Sigmoid colon (tissue), 6 donors: ENCODE measurements at regions not wholly inside any gene's neighbourhood (a gene's known extent, or its start where the extent isn't known, plus 50 kb on each side); places are given as distances from the start of the nearest gene placed in this dataset.

Experiments used
- DNase-seq: peaks from one replicate; pipeline ENCODE4 v3.0.0-alpha.2; 2019
- H3K27ac ChIP-seq, 4 donors: fragments of 200-600 bp; sonication (generic); one replicate each; pipeline ENCODE4 v1.5.1; 2016 to 2019; ENCODE audit warnings: mild to moderate bottlenecking in 1 of 4
- H3K27me3 ChIP-seq, 3 donors: fragments of 200-600 bp; sonication (generic); one replicate each; pipeline ENCODE4 v1.5.1; 2019; ENCODE audit warnings: mild to moderate bottlenecking in 1 of 3
- H3K36me3 ChIP-seq, 4 donors: fragments of 200-600 bp; sonication (generic); one replicate each; pipeline ENCODE4 v1.5.1; 2016 to 2019
- H3K4me1 ChIP-seq, 4 donors: fragments of 200-600 bp; sonication (generic); one replicate each; pipeline ENCODE4 v1.5.1; 2017 to 2019
- H3K4me3 ChIP-seq, 4 donors: fragments of 200-600 bp; sonication (generic); one replicate each; pipeline ENCODE4 v1.5.1; 2017 to 2019; ENCODE audit warnings: mild to moderate bottlenecking in 2 of 4, moderate library complexity in 1 of 4
- H3K9me3 ChIP-seq, 4 donors: fragments of 200-600 bp in 3 of 4; sonication (generic) in 3 of 4; one replicate each; pipeline versions ENCODE4 v1.5.1 to v1.6.1; 2013 to 2019
- EP300 ChIP-seq, 4 donors: sonication (generic); formaldehyde crosslinking; IDR thresholded peaks; one replicate each; pipeline ENCODE4 v1.6.1; 2017; ENCODE audit warnings: antibody characterized with exemption in 4 of 4
- POLR2A ChIP-seq, 2 donors: fragments of 450-650 bp; IDR thresholded peaks; one replicate each; pipeline ENCODE4 v1.6.1; 2016; ENCODE audit warnings: antibody characterized with exemption in 2 of 2, mild to moderate bottlenecking in 2 of 2, moderate library complexity in 2 of 2
- POLR2AphosphoS5 ChIP-seq, 4 donors: sonication (generic); formaldehyde crosslinking; IDR thresholded peaks; one replicate each; pipeline ENCODE4 v1.6.1; 2017; ENCODE audit warnings: antibody characterized with exemption in 4 of 4
- WGBS, 2 donors: extraction: QIAGEN DNeasy Blood & Tissue Kit; methylation state at CpG; one replicate each; pipeline ENCODE4 v1.1.7; 2013; 5-methylcytosine and 5-hydroxymethylcytosine counted together
- intact Hi-C: fragments of 100-400 bp; cut with DNase I; formaldehyde crosslinking; loops from one replicate; pipeline ENCODE4 v1.15.1; 2023
- TF ChIP-seq, protein P1 (sequence below), 4 experiments: fragments of 450-650 bp in 3 of 4; fragments of 200-600 bp in 1 of 4; IDR thresholded peaks; one replicate each; pipeline ENCODE4 v1.5.1; 2016 to 2019; ENCODE audit warnings: antibody characterized with exemption in 4 of 4, mild to moderate bottlenecking in 3 of 4, moderate library complexity in 2 of 4
- donor health status: healthy with polysubstance abuse.
- donor health status: healthy.

DNA sequence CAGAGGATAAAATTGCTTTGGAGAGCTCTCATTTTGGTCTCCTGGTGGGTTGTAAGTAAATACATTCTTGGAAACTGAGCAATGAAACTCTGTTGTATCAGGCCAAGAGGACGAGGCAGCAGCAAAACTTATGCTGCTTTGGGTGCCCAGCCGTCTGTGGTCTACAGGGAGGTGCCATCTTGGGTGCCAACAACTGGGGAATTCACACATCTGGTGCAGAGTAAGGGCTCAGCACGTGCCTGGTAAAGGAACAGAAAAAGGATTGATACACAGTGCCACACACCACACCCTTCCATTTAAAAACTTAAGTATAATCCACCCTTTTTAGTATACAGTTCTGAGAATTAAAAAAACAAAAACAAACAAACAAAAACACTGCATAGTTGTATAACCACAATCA is 221.9 kb downstream of the TSN start:
- Histone ChIP-seq H3K27me3 (no peaks in the 10 kb centered on the region), H3K4me3 (no peak overlapping the region), H3K36me3 (no peaks in the 10 kb centered on the region), H3K9me3 (no peaks in the 10 kb centered on the region), H3K27ac (no peak overlapping the region), H3K4me1 (peaks cover 0 to 5% (median 2%) of the 10 kb centered on the region in 4 donors)
- no peak for TF ChIP-seq POLR2AphosphoS5 (IDR thresholded peaks at IDR 0.05)
- WGBS, 2 donors, result 72 to 79% methylated on average over 3 of the region's 3 CpGs
- intact Hi-C loops, result no loop called here
- no peak for DNase-seq

DNA sequence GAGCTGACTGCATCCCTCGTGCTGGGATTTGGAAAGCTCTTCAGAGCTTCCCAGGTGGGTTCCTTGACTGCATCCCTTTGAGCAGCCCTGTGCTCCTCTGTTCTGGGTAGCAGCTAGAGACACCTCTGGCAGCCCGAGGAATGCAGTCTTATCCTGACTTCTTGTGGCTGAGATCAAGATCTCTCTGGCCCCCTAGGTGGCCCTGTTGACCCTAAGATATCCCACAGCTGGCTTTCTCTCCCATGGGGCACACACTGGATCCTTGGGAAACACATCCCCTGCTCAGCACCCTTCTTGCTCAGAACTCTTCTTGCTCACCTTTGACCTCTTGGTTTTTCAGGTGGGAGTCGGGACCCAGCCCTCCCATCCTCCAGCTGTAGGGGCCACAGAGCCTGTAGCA is 237.2 kb downstream of the TSN start:
- WGBS, 2 donors, result 60 to 73% methylated on average over 3 of the region's 3 CpGs
- DNase-seq, result no peak
- intact Hi-C loops, result no loop called here
- H3K4me3 ChIP-seq, result no peak overlapping the region
- TF ChIP-seq POLR2A (IDR thresholded peaks at IDR 0.05) (no peak), POLR2AphosphoS5 (IDR thresholded peaks at IDR 0.05) (no peak), EP300 (IDR thresholded peaks at IDR 0.05) (no peak)
- TF ChIP-seq, protein P1, sequence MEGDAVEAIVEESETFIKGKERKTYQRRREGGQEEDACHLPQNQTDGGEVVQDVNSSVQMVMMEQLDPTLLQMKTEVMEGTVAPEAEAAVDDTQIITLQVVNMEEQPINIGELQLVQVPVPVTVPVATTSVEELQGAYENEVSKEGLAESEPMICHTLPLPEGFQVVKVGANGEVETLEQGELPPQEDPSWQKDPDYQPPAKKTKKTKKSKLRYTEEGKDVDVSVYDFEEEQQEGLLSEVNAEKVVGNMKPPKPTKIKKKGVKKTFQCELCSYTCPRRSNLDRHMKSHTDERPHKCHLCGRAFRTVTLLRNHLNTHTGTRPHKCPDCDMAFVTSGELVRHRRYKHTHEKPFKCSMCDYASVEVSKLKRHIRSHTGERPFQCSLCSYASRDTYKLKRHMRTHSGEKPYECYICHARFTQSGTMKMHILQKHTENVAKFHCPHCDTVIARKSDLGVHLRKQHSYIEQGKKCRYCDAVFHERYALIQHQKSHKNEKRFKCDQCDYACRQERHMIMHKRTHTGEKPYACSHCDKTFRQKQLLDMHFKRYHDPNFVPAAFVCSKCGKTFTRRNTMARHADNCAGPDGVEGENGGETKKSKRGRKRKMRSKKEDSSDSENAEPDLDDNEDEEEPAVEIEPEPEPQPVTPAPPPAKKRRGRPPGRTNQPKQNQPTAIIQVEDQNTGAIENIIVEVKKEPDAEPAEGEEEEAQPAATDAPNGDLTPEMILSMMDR (IDR thresholded peaks at IDR 0.05), result no peak
- no peaks in the 10 kb centered on the region for H3K4me1 ChIP-seq
- H3K27ac ChIP-seq, result no peak overlapping the region
- no peaks in the 10 kb centered on the region for H3K36me3 ChIP-seq
- H3K9me3 ChIP-seq, result no peaks in the 10 kb centered on the region
- no peaks in the 10 kb centered on the region for H3K27me3 ChIP-seq

DNA sequence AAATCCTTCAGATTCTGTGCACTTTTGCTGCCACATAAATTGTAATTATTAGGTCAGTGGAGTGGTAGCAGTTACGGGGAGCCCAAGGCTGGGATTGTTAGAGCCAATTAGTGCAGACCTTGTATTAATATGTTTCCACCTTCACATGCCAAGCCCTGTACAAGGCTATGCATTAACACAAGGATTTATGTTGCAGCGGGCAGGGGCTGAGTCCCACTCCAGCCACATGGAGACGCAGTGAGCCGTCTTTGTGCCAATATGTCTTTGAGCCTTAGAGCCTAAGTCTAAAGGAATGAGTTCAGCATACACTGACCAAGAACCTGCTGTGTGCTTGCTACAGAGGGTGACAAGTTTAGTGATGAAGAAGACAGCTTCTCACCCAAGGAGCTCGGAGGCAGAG is 238.2 kb downstream of the TSN start:
- no peaks in the 10 kb centered on the region for H3K27me3 ChIP-seq
- DNase-seq, result no peak
- intact Hi-C loops, result no loop called here
- no peaks in the 10 kb centered on the region for H3K9me3 ChIP-seq
- 85 to 87% methylated on average over 5 of the region's 5 CpGs for WGBS, 2 donors
- H3K4me3 ChIP-seq, result no peak overlapping the region
- no peak overlapping the region for H3K27ac ChIP-seq
- H3K36me3 ChIP-seq, result no peaks in the 10 kb centered on the region
- H3K4me1 ChIP-seq, result no peaks in the 10 kb centered on the region
- TF ChIP-seq POLR2A (IDR thresholded peaks at IDR 0.05), result no peak
- TF ChIP-seq, protein P1 (IDR thresholded peaks at IDR 0.05), result no peak
- no peak for TF ChIP-seq EP300 (IDR thresholded peaks at IDR 0.05)
- no peak for TF ChIP-seq POLR2AphosphoS5 (IDR thresholded peaks at IDR 0.05)

DNA sequence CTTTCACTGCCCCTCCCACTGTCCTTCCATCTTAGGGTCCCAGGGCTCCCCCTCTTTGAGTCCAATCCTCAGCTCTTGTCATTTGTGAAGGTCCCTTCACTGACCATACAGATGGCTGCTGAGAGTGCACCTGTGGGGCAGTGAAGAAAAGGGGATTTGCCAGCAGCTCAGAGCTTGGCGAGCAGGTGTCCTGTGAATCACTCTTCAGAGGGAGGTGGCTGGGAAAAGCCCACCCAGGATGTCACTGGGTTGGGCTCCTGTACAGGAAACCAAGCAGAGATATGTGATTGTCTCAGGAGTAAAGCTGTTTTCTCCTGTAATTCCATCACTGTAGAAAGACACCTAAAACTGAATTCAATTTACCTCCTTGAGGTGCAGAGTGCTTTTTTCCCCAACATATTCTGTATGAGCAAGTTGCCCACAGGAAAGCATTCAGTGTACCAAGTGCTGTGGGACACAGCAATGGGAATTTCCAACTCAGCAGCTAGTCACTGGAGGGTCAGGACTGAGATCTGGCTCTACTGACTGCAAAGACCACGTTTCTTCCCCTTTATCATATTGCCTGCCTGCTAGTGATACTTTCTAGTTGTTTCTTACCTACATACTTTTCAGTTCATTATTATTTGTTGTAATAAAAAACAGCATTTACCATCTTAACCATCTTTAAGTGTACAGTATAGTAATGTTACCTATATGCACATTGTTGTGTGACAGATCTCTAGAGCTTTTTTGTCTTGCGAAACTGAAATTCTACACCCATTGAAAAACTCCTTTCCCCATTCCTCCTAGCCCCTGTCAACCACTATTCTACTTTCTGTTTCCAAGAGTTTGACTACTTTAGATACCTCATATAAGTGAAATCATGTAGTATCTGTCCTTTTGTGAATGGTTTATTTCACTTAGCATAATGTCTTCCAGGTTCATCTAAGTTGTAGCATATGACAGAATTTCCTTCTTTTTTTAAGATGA is 239.1 kb downstream of the TSN start:
- 74 to 81% methylated on average over 3 of the region's 3 CpGs for WGBS, 2 donors
- H3K36me3 ChIP-seq, result no peaks in the 10 kb centered on the region
- no peak for DNase-seq
- peaks cover 0 to 5% (median 2%) of the 10 kb centered on the region in 4 donors for H3K4me1 ChIP-seq
- H3K27me3 ChIP-seq, result no peaks in the 10 kb centered on the region
- TF ChIP-seq POLR2A (IDR thresholded peaks at IDR 0.05) (no peak), EP300 (IDR thresholded peaks at IDR 0.05) (no peak), POLR2AphosphoS5 (IDR thresholded peaks at IDR 0.05) (no peak)
- TF ChIP-seq, protein P1 (IDR thresholded peaks at IDR 0.05), result no peak
- no peaks in the 10 kb centered on the region for H3K9me3 ChIP-seq
- no peak overlapping the region for H3K27ac ChIP-seq
- no peak overlapping the region for H3K4me3 ChIP-seq
- intact Hi-C loops, result no loop called here

DNA sequence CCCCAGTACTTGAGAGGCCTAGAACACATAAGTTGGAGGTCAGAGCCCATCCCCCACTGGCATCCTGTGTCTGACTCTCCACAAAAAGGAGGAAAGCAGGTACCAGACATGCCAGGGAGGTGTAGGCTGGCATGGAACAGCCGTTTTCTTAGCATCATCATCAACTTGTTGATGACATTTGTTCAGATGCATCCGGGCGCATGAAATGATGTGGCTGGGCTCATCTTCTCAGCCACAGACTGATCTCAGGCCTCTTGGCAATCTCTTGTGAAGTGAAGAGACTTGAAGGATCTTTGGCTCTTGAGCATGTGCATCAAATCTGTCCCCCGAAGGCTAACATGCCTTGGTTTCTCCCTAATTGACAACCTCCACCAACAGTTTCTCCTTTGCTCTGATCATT is 243.3 kb downstream of the TSN start:
- no peak for DNase-seq

More for the DNA sequence above, 243.3 kb downstream of the TSN start:
- Histone ChIP-seq H3K36me3 (no peaks in the 10 kb centered on the region), H3K27ac (no peak overlapping the region), H3K4me1 (peaks cover 0 to 8% (median 3%) of the 10 kb centered on the region in 4 donors), H3K4me3 (no peak overlapping the region), H3K27me3 (no peaks in the 10 kb centered on the region), H3K9me3 (no peaks in the 10 kb centered on the region)
- WGBS, 2 donors, result 76 to 80% methylated on average over 4 of the region's 4 CpGs
- no peak for TF ChIP-seq POLR2A (IDR thresholded peaks at IDR 0.05)
- TF ChIP-seq, protein P1 (IDR thresholded peaks at IDR 0.05), result no peak
- TF ChIP-seq POLR2AphosphoS5 (IDR thresholded peaks at IDR 0.05), result no peak
- TF ChIP-seq EP300 (IDR thresholded peaks at IDR 0.05), result no peak
- intact Hi-C loops, result no loop called here
